ENCODE measurements at regions not wholly inside any gene's neighbourhood (a gene's known extent, or its start where the extent isn't known, plus 50 kb on each side); places are given as distances from the start of the nearest gene placed in this dataset.
"Not testable (repeated sequence)": the region's sequence is repeated elsewhere in the genome, so short reads cannot be mapped to it uniquely, and the experiment has no call there.

GRCh38 chr7:68691261-68692216 lies 906.7 kb upstream of the AUTS2 start:
- DNase-seq: no peak

GRCh38 chr7:68692511-68692910 lies 905.8 kb upstream of the AUTS2 start:
- DNase-seq: no peak

GRCh38 chr7:68694656-68695055 lies 903.6 kb upstream of the AUTS2 start:
- DNase-seq: no peak

- DNase-seq: no peak
Measured at GRCh38 chr7:68697796-68698280, 900.4 kb upstream of the AUTS2 start.

- peak; percentile 67 for DNase-seq
Measured at GRCh38 chr7:68699090-68699711, 899.1 kb upstream of the AUTS2 start.

- DNase-seq: no peak
Measured at GRCh38 chr7:68700414-68700813, 897.9 kb upstream of the AUTS2 start.

GRCh38 chr7:68706291-68706690 lies 892.0 kb upstream of the AUTS2 start:
- no peak for DNase-seq

- DNase-seq: no peak
Measured at GRCh38 chr7:68707159-68707558, 891.1 kb upstream of the AUTS2 start.

GRCh38 chr7:68707958-68708357 lies 890.3 kb upstream of the AUTS2 start:
- DNase-seq: no peak

- no peak for DNase-seq
Measured at GRCh38 chr7:68712956-68713495, 885.2 kb upstream of the AUTS2 start.

- not testable (repeated sequence) for DNase-seq
Measured at GRCh38 chr7:68714135-68714534, 884.1 kb upstream of the AUTS2 start.

GRCh38 chr7:68715907-68716306 lies 882.4 kb upstream of the AUTS2 start:
- no peak for DNase-seq

GRCh38 chr7:68717176-68717575 lies 881.1 kb upstream of the AUTS2 start:
- no peak for DNase-seq

GRCh38 chr7:68718097-68718551 lies 880.2 kb upstream of the AUTS2 start:
- DNase-seq: peak; percentile 66

- peak; percentile 65 for DNase-seq
Measured at GRCh38 chr7:68720697-68721096, 877.6 kb upstream of the AUTS2 start.

- DNase-seq: peak; percentile 62
Measured at GRCh38 chr7:68722044-68722443, 876.2 kb upstream of the AUTS2 start.

GRCh38 chr7:68724965-68725364 lies 873.3 kb upstream of the AUTS2 start:
- DNase-seq: no peak

- no peak for DNase-seq
Measured at GRCh38 chr7:68725843-68726785, 872.2 kb upstream of the AUTS2 start.

- DNase-seq: not testable (repeated sequence)
Measured at GRCh38 chr7:68728720-68729119, 869.6 kb upstream of the AUTS2 start.

GRCh38 chr7:68729371-68729770 lies 868.9 kb upstream of the AUTS2 start:
- no peak for DNase-seq

GRCh38 chr7:68730194-68730593 lies 868.1 kb upstream of the AUTS2 start:
- no peak for DNase-seq

- DNase-seq: no peak
Measured at GRCh38 chr7:68730964-68731363, 867.3 kb upstream of the AUTS2 start.

Data from islet precursor cell (in vitro differentiated cells).